GM13976 (cell line): ENCODE measurements at regions not wholly inside any gene's neighbourhood (a gene's known extent, or its start where the extent isn't known, plus 50 kb on each side); places are given as distances from the start of the nearest gene placed in this dataset.

Source experiments
- DNase-seq: peaks from one replicate; pipeline ENCODE4 v3.0.0; 2012; ENCODE audit warnings: low spot score
- in situ Hi-C: fragments of 300-500 bp; cut with MboI; formaldehyde crosslinking; loops from one replicate; pipeline ENCODE4 v1.12.0; 2022; ENCODE audit warnings: low sequenced_read_pairs, mixed read lengths, inconsistent platforms; ENCODE audit not compliant: unreplicated experiment
- TF ChIP-seq, protein P1 (sequence below): IDR thresholded peaks from 2 replicates; pipeline ENCODE4 v1.5.1; 2012; ENCODE audit warnings: borderline replicate concordance, mild to moderate bottlenecking; ENCODE audit not compliant: insufficient read depth; ENCODE audit errors: extremely low read depth, missing control alignments, control extremely low read depth

- DNase-seq = no peak
- in situ Hi-C loops = no loop called here
- TF ChIP-seq, protein P1, sequence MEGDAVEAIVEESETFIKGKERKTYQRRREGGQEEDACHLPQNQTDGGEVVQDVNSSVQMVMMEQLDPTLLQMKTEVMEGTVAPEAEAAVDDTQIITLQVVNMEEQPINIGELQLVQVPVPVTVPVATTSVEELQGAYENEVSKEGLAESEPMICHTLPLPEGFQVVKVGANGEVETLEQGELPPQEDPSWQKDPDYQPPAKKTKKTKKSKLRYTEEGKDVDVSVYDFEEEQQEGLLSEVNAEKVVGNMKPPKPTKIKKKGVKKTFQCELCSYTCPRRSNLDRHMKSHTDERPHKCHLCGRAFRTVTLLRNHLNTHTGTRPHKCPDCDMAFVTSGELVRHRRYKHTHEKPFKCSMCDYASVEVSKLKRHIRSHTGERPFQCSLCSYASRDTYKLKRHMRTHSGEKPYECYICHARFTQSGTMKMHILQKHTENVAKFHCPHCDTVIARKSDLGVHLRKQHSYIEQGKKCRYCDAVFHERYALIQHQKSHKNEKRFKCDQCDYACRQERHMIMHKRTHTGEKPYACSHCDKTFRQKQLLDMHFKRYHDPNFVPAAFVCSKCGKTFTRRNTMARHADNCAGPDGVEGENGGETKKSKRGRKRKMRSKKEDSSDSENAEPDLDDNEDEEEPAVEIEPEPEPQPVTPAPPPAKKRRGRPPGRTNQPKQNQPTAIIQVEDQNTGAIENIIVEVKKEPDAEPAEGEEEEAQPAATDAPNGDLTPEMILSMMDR = no peak
Measured at GRCh38 chr6:11415557-11415956, 122.0 kb upstream of the TMEM170B start.

- no peak for DNase-seq
- TF ChIP-seq, protein P1 = no peak
- in situ Hi-C loops = no loop called here
Measured at GRCh38 chr6:11414176-11414963, 123.2 kb upstream of the TMEM170B start.

GRCh38 chr6:11413728-11414127, 123.8 kb upstream of the TMEM170B start:
- DNase-seq = no peak
- TF ChIP-seq, protein P1 = no peak
- in situ Hi-C loops = no loop called here

DNA sequence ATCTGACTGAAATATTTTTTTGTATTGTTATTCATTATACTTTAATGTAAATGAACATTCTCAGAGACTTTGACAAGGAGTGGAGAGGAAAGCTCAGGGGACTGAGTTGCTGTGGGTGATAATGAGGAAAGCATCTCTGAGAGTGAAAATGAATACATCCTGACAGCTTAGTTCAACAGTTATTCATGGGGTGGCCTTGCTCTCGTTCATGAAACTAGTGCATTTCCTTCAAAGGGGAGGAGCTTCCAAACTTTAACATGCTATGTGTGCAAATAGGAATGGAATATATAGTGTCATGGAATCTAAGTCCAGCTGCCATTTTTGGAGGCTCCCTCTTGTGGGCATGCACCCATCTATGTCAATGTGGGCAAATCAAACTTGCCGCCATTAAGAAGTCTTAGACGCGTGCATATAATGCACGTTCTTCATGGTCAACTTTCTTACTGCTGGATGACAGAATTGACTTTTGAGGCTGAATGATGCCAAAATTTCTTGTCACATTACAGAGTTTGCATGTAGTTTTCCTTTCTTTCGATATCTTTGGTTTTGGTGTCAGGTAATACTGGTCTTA, 124.3 kb upstream of the TMEM170B start:
- TF ChIP-seq, protein P1 = no peak
- in situ Hi-C loops = no loop called here
- no peak for DNase-seq

DNA sequence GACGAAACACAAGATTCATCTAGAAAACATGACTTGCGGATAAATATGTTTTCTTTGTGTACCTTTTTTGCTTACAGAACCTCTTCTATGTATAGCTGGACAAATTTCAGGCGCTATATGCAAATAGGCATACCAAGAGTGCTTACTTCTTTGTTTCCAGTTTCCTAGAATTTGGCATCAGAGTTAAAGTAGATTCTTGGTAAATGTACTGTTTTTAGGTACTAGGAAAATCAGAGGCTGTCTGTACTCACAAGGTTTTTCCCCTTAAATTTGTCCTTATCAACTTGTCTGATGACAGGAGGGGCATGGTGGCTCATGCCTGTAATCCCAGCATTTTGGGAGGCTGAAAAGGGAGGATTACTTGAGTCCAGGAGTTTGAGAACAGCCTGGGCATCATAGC, 124.9 kb upstream of the TMEM170B start:
- in situ Hi-C loops = no loop called here
- no peak for DNase-seq
- TF ChIP-seq, protein P1 = no peak

DNA sequence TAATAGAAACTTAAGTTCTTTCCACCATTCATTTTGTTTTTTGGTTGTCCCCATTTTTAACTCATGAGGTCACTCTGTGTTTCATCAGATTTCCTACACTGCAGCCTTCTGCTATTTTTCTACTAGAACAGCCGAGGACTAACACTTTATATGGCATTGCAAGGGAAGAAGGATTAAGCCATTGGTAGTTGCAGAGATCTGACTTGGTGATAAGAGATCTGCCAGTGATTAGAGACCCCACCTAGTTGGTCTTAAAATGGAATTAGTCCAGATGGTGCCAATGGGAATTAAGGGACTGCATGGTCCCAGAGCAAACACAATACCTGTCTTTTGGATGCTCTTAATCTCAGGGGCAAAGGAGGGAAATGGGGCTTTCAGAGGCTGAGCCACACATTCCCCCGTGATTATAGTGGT, 125.5 kb upstream of the TMEM170B start:
- in situ Hi-C loops = no loop called here
- no peak for DNase-seq
- TF ChIP-seq, protein P1 = no peak
